Natural killer cell (primary cell): ENCODE measurements at regions not wholly inside any gene's neighbourhood (a gene's known extent, or its start where the extent isn't known, plus 50 kb on each side); places are given as distances from the start of the nearest gene placed in this dataset.

Experiments used
- ATAC-seq, 3 donors: fragments of 150-1000 bp in 2 of 3; fragments of 200-7000 bp in 1 of 3; cut with Tn5 transposase; 1 replicate in 1 of 3; 2 replicates in 2 of 3; pipeline ENCODE4 v1.10.0; 2021; ENCODE audit warnings: mild to moderate bottlenecking in 2 of 3, moderate library complexity in 2 of 3
- DNase-seq, 2 donors: peaks; one replicate each; pipeline versions ENCODE4 v3.0.0 to v3.0.0-alpha.2; 2013 to 2021; ENCODE audit warnings: mixed read lengths in 1 of 2
- H3K27ac ChIP-seq: one replicate; pipeline ENCODE4 v1.5.1; 2013; ENCODE audit warnings: mild to moderate bottlenecking, low read length
- H3K27me3 ChIP-seq: one replicate; pipeline ENCODE4 v1.6.1; 2013; ENCODE audit warnings: low read length; ENCODE audit not compliant: control insufficient read depth, insufficient read depth
- H3K36me3 ChIP-seq: one replicate; pipeline ENCODE4 v1.6.1; 2013; ENCODE audit warnings: low read length; ENCODE audit not compliant: control insufficient read depth, insufficient read depth
- H3K4me1 ChIP-seq: one replicate; pipeline ENCODE4 v1.6.1; 2013; ENCODE audit warnings: low read length; ENCODE audit not compliant: control insufficient read depth, insufficient read depth
- H3K4me3 ChIP-seq: one replicate; pipeline ENCODE4 v1.5.1; 2013; ENCODE audit warnings: low read length
- H3K9me3 ChIP-seq: one replicate; pipeline ENCODE4 v1.6.1; 2013; ENCODE audit warnings: low read length; ENCODE audit not compliant: control insufficient read depth, insufficient read depth
- H3K27ac Mint-ChIP-seq, 2 donors: one replicate each; pipeline ENCODE4 v1.8.0; 2022; ENCODE audit warnings: mild to moderate bottlenecking in 2 of 2, mixed read lengths in 2 of 2, moderate library complexity in 1 of 2
- H3K27me3 Mint-ChIP-seq, 2 donors: one replicate each; pipeline ENCODE4 v1.8.0; 2022; ENCODE audit warnings: low read depth in 2 of 2, mixed read lengths in 2 of 2
- H3K36me3 Mint-ChIP-seq: one replicate; pipeline ENCODE4 v1.8.0; 2022; ENCODE audit warnings: mixed read lengths
- H3K4me1 Mint-ChIP-seq, 2 donors: one replicate each; pipeline ENCODE4 v1.8.0; 2022; ENCODE audit warnings: mixed read lengths in 2 of 2
- H3K4me3 Mint-ChIP-seq: one replicate; pipeline ENCODE4 v1.8.0; 2022; ENCODE audit warnings: mild to moderate bottlenecking, moderate library complexity, mixed read lengths
- H3K9me3 Mint-ChIP-seq, 2 donors: one replicate each; pipeline ENCODE4 v1.8.0; 2022; ENCODE audit warnings: mixed read lengths in 2 of 2
- CTCF ChIP-seq: fragments of 200-600 bp; IDR thresholded peaks from one replicate; pipeline ENCODE4 v1.8.0; 2022; ENCODE audit warnings: antibody characterized with exemption
- WGBS: methylation state at CpG from one replicate; pipeline ENCODE4 v1.1.7; 2013; ENCODE audit warnings: missing lambda C conversion rate; ENCODE audit not compliant: insufficient coverage; 5-methylcytosine and 5-hydroxymethylcytosine counted together
- intact Hi-C: fragments of 100-400 bp; cut with micrococcal nuclease; formaldehyde crosslinking; loops from one replicate; pipeline ENCODE4 v1.14.2; 2022

- H3K36me3 ChIP-seq, result no peaks in the 10 kb centered on the region
- intact Hi-C loops, result no loop called here
- Mint-ChIP-seq H3K4me3 (no peak overlapping the region), H3K9me3 (peaks cover 0 to 5% of the 10 kb centered on the region in 2 donors), H3K27me3 (no peaks in the 10 kb centered on the region), H3K36me3 (no peaks in the 10 kb centered on the region), H3K27ac (no peak overlapping the region), H3K4me1 (no peaks in the 10 kb centered on the region)
- WGBS, result no CpG with 5 or more reads among the region's 1 CpG
- H3K9me3 ChIP-seq, result peaks cover 3% of the 10 kb centered on the region
- ATAC-seq (no peak), DNase-seq (no peak)
- H3K4me1 ChIP-seq, result no peaks in the 10 kb centered on the region
- no peaks in the 10 kb centered on the region for H3K27me3 ChIP-seq
- H3K4me3 ChIP-seq, result no peak overlapping the region
- TF ChIP-seq CTCF, result no peak
- no peak overlapping the region for H3K27ac ChIP-seq
Observed at GRCh38 chr17:52390422-52390821, 231.9 kb upstream of the CA10 start.

- Mint-ChIP-seq H3K4me3 (no peak overlapping the region), H3K27ac (no peak overlapping the region), H3K27me3 (no peaks in the 10 kb centered on the region), H3K4me1 (no peaks in the 10 kb centered on the region), H3K9me3 (peaks cover 0 to 5% of the 10 kb centered on the region in 2 donors), H3K36me3 (no peaks in the 10 kb centered on the region)
- ATAC-seq (no peak), DNase-seq (no peak)
- Histone ChIP-seq H3K9me3 (peaks cover 3% of the 10 kb centered on the region), H3K27me3 (no peaks in the 10 kb centered on the region), H3K27ac (no peak overlapping the region), H3K36me3 (no peaks in the 10 kb centered on the region), H3K4me1 (no peaks in the 10 kb centered on the region), H3K4me3 (no peak overlapping the region)
- WGBS, result 26% methylated on average over 3 of the region's 4 CpGs
- no peak for TF ChIP-seq CTCF
- intact Hi-C loops, result no loop called here
Observed at GRCh38 chr17:52389632-52390031, 231.1 kb upstream of the CA10 start.

GRCh38 chr17:52388941-52389340 is 230.4 kb upstream of the CA10 start:
- no peak for DNase-seq
- H3K27ac Mint-ChIP-seq, result no peak overlapping the region
- Histone ChIP-seq H3K4me1 (no peaks in the 10 kb centered on the region), H3K27ac (no peak overlapping the region), H3K4me3 (no peak overlapping the region), H3K27me3 (no peaks in the 10 kb centered on the region), H3K36me3 (no peaks in the 10 kb centered on the region), H3K9me3 (peaks cover 3% of the 10 kb centered on the region)
- H3K4me1 Mint-ChIP-seq, result no peaks in the 10 kb centered on the region
- no peak for ATAC-seq
- H3K9me3 Mint-ChIP-seq, result peaks cover 0 to 5% of the 10 kb centered on the region in 2 donors
- H3K27me3 Mint-ChIP-seq, result no peaks in the 10 kb centered on the region
- no peak for TF ChIP-seq CTCF
- H3K36me3 Mint-ChIP-seq, result no peaks in the 10 kb centered on the region
- intact Hi-C loops, result no loop called here
- H3K4me3 Mint-ChIP-seq, result no peak overlapping the region
- WGBS, result 81% methylated on average over 1 of the region's 1 CpG

- 95% methylated on average over 4 of the region's 5 CpGs for WGBS
- no peaks in the 10 kb centered on the region for H3K4me1 Mint-ChIP-seq
- peaks cover 0 to 7% of the 10 kb centered on the region in 2 donors for H3K9me3 Mint-ChIP-seq
- TF ChIP-seq CTCF, result no peak
- Histone ChIP-seq H3K4me3 (no peak overlapping the region), H3K27me3 (no peaks in the 10 kb centered on the region), H3K9me3 (peaks cover 3% of the 10 kb centered on the region), H3K27ac (no peak overlapping the region), H3K4me1 (no peaks in the 10 kb centered on the region), H3K36me3 (no peaks in the 10 kb centered on the region)
- intact Hi-C loops, result no loop called here
- DNase-seq (no peak), ATAC-seq (no peak)
- no peak overlapping the region for H3K4me3 Mint-ChIP-seq
- H3K27me3 Mint-ChIP-seq, result no peaks in the 10 kb centered on the region
- no peak overlapping the region for H3K27ac Mint-ChIP-seq
- no peaks in the 10 kb centered on the region for H3K36me3 Mint-ChIP-seq
Observed at GRCh38 chr17:52384695-52385094, 226.2 kb upstream of the CA10 start.
